ENCODE measurements at regions not wholly inside any gene's neighbourhood (a gene's known extent, or its start where the extent isn't known, plus 50 kb on each side); places are given as distances from the start of the nearest gene placed in this dataset.
A peak's percentile ranks its signal among the peaks of the same experiment; 100 is the strongest.

DNA sequence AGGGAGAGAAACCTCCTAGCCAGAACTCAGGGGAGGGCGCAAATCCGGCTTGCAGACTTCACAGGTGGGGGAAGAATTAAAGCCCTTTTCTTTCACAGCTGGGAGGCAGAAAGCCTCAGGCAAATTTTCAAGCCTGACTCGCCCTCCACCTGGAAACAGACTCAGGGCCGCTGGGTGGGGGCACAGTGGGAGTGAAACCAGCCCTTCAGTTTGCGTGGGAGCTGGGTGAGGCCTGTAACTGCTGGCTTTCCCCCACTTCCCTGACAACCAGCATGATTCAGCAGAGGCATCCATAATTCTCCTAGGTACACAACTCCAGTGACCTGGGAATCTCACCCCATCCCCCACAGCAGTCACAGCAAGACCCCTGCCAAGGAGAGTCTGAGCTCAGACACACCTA, 206.9 kb upstream of the INTU start:
- no peak for DNase-seq
- Histone ChIP-seq H3K4me3 (no peak overlapping the region), H3K27ac (no peak overlapping the region), H3K79me2 (ENCODE audit: insufficient read depth) (no peaks in the 10 kb centered on the region), H3K9me2 (ENCODE audit: insufficient read depth) (no peaks in the 10 kb centered on the region), H3K4me2 (ENCODE audit: unreplicated experiment) (no peak overlapping the region), H3F3A (ENCODE audit: insufficient read depth) (no peaks in the 10 kb centered on the region), H3K27me3 (replicated peaks; ENCODE audit: insufficient read depth) (no peaks in the 10 kb centered on the region), H3K4me1 (ENCODE audit: insufficient read depth) (no peaks in the 10 kb centered on the region), H3K9ac (no peak overlapping the region), H3K36me3 (ENCODE audit: low read depth) (no peaks in the 10 kb centered on the region), H3K9me3 (ENCODE audit: low read depth) (no peaks in the 10 kb centered on the region), H4K20me1 (ENCODE audit: insufficient read depth) (no peaks in the 10 kb centered on the region), H2AFZ (no peak overlapping the region)
- in situ Hi-C loops (cut with MboI): no loop called here
- TF ChIP-seq EZH2phosphoT487 (IDR thresholded peaks at IDR 0.05; ENCODE audit: insufficient read depth, low read depth): no peak
- TF ChIP-seq EZH2 (IDR thresholded peaks at IDR 0.05; ENCODE audit: insufficient read depth, poor library complexity, severe bottlenecking): no peak
- 53 to 57% methylated on average over 5 of the region's 5 CpGs for WGBS, 2 experiments (ENCODE audit: low coverage in 1 of 2, low lambda C conversion rate in 2 of 2, missing lambda C conversion rate in 2 of 2)

DNA sequence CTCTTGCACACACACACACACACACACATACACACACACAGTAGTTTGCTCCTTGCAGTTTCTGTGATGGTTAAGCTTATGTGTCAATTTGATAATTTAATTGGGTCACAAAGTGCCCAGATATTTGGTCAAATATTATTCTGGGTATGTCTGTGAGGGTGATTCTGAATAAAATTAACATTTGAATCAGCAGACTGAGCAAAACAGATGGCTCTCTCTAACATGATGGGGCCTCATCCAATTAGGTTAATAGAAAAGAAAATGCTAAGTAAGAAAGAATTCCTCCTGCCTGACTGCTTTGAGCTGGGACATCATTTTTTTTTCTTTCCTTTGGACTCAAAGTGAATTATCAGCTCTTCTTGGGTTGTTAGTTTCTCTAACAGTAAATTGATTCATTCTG, 191.2 kb upstream of the INTU start:
- H3K4me1 ChIP-seq (ENCODE audit: insufficient read depth): no peaks in the 10 kb centered on the region
- no peaks in the 10 kb centered on the region for H3K9me3 ChIP-seq (ENCODE audit: low read depth)
- H3K79me2 ChIP-seq (ENCODE audit: insufficient read depth): no peaks in the 10 kb centered on the region
- no peaks in the 10 kb centered on the region for H3K27me3 ChIP-seq (replicated peaks; ENCODE audit: insufficient read depth)
- H3K9me2 ChIP-seq (ENCODE audit: insufficient read depth): no peaks in the 10 kb centered on the region
- no peak overlapping the region for H3K9ac ChIP-seq
- H3F3A ChIP-seq (ENCODE audit: insufficient read depth): no peaks in the 10 kb centered on the region
- no peak overlapping the region for H2AFZ ChIP-seq
- H3K4me3 ChIP-seq: no peak overlapping the region
- no peak overlapping the region for H3K4me2 ChIP-seq (ENCODE audit: unreplicated experiment)
- H3K27ac ChIP-seq: no peak overlapping the region
- TF ChIP-seq EZH2phosphoT487 (IDR thresholded peaks at IDR 0.05; ENCODE audit: insufficient read depth, low read depth) (no peak), EZH2 (IDR thresholded peaks at IDR 0.05; ENCODE audit: insufficient read depth, poor library complexity, severe bottlenecking) (no peak)
- no peaks in the 10 kb centered on the region for H3K36me3 ChIP-seq (ENCODE audit: low read depth)
- in situ Hi-C loops (cut with MboI): no loop called here
- no peaks in the 10 kb centered on the region for H4K20me1 ChIP-seq (ENCODE audit: insufficient read depth)
- no peak for DNase-seq

GRCh38 chr4:127445471-127445870, 187.3 kb upstream of the INTU start:
- 29 to 36% methylated on average over 3 of the region's 3 CpGs for WGBS, 2 experiments (ENCODE audit: low coverage in 1 of 2, low lambda C conversion rate in 2 of 2, missing lambda C conversion rate in 2 of 2)
- Histone ChIP-seq H3F3A (ENCODE audit: insufficient read depth) (no peaks in the 10 kb centered on the region), H3K9me3 (ENCODE audit: low read depth) (no peaks in the 10 kb centered on the region), H3K36me3 (ENCODE audit: low read depth) (no peaks in the 10 kb centered on the region), H3K27me3 (replicated peaks; ENCODE audit: insufficient read depth) (no peaks in the 10 kb centered on the region), H3K27ac (no peak overlapping the region), H3K79me2 (ENCODE audit: insufficient read depth) (no peaks in the 10 kb centered on the region), H4K20me1 (ENCODE audit: insufficient read depth) (no peaks in the 10 kb centered on the region), H3K4me3 (no peak overlapping the region), H3K4me1 (ENCODE audit: insufficient read depth) (no peaks in the 10 kb centered on the region), H3K9ac (no peak overlapping the region), H3K9me2 (ENCODE audit: insufficient read depth) (no peaks in the 10 kb centered on the region), H2AFZ (no peak overlapping the region), H3K4me2 (ENCODE audit: unreplicated experiment) (no peak overlapping the region)
- DNase-seq: no peak
- TF ChIP-seq EZH2phosphoT487 (IDR thresholded peaks at IDR 0.05; ENCODE audit: insufficient read depth, low read depth) (no peak), EZH2 (IDR thresholded peaks at IDR 0.05; ENCODE audit: insufficient read depth, poor library complexity, severe bottlenecking) (no peak)
- in situ Hi-C loops (cut with MboI): no loop called here

GRCh38 chr4:127446427-127446885, 186.3 kb upstream of the INTU start:
- H3K4me2 ChIP-seq (ENCODE audit: unreplicated experiment): no peak overlapping the region
- H3F3A ChIP-seq (ENCODE audit: insufficient read depth): no peaks in the 10 kb centered on the region
- H3K4me3 ChIP-seq: no peak overlapping the region
- no peak for TF ChIP-seq EZH2phosphoT487 (IDR thresholded peaks at IDR 0.05; ENCODE audit: insufficient read depth, low read depth)
- TF ChIP-seq EZH2 (IDR thresholded peaks at IDR 0.05; ENCODE audit: insufficient read depth, poor library complexity, severe bottlenecking): no peak
- H3K27ac ChIP-seq: no peak overlapping the region
- H3K27me3 ChIP-seq (replicated peaks; ENCODE audit: insufficient read depth): no peaks in the 10 kb centered on the region
- H3K9me3 ChIP-seq (ENCODE audit: low read depth): no peaks in the 10 kb centered on the region
- H4K20me1 ChIP-seq (ENCODE audit: insufficient read depth): no peaks in the 10 kb centered on the region
- peak; percentile 2 for DNase-seq
- no peaks in the 10 kb centered on the region for H3K36me3 ChIP-seq (ENCODE audit: low read depth)
- no peaks in the 10 kb centered on the region for H3K9me2 ChIP-seq (ENCODE audit: insufficient read depth)
- H3K9ac ChIP-seq: no peak overlapping the region
- in situ Hi-C loops (cut with MboI): no loop called here
- H3K79me2 ChIP-seq (ENCODE audit: insufficient read depth): no peaks in the 10 kb centered on the region
- H2AFZ ChIP-seq: no peak overlapping the region
- 10 to 11% methylated on average over 4 of the region's 4 CpGs for WGBS, 2 experiments (ENCODE audit: low coverage in 1 of 2, low lambda C conversion rate in 2 of 2, missing lambda C conversion rate in 2 of 2)
- H3K4me1 ChIP-seq (ENCODE audit: insufficient read depth): no peaks in the 10 kb centered on the region

GRCh38 chr4:127448986-127449385, 183.8 kb upstream of the INTU start:
- H2AFZ ChIP-seq: no peak overlapping the region

More at GRCh38 chr4:127448986-127449385, 183.8 kb upstream of the INTU start:
- no peaks in the 10 kb centered on the region for H3F3A ChIP-seq (ENCODE audit: insufficient read depth)
- H3K9me3 ChIP-seq (ENCODE audit: low read depth): no peaks in the 10 kb centered on the region
- H3K4me2 ChIP-seq (ENCODE audit: unreplicated experiment): no peak overlapping the region
- H3K79me2 ChIP-seq (ENCODE audit: insufficient read depth): no peaks in the 10 kb centered on the region
- no peak overlapping the region for H3K9ac ChIP-seq
- no peak overlapping the region for H3K27ac ChIP-seq
- no peaks in the 10 kb centered on the region for H3K9me2 ChIP-seq (ENCODE audit: insufficient read depth)
- no peaks in the 10 kb centered on the region for H3K36me3 ChIP-seq (ENCODE audit: low read depth)
- in situ Hi-C loops (cut with MboI): no loop called here
- no peak overlapping the region for H3K4me3 ChIP-seq
- no peaks in the 10 kb centered on the region for H4K20me1 ChIP-seq (ENCODE audit: insufficient read depth)
- no peak for DNase-seq
- TF ChIP-seq EZH2phosphoT487 (IDR thresholded peaks at IDR 0.05; ENCODE audit: insufficient read depth, low read depth) (no peak), EZH2 (IDR thresholded peaks at IDR 0.05; ENCODE audit: insufficient read depth, poor library complexity, severe bottlenecking) (no peak)
- no peaks in the 10 kb centered on the region for H3K4me1 ChIP-seq (ENCODE audit: insufficient read depth)
- no peaks in the 10 kb centered on the region for H3K27me3 ChIP-seq (replicated peaks; ENCODE audit: insufficient read depth)
- 59 to 73% methylated on average over 1 of the region's 1 CpG for WGBS, 2 experiments (ENCODE audit: low coverage in 1 of 2, low lambda C conversion rate in 2 of 2, missing lambda C conversion rate in 2 of 2)

Measured in GM23248 (cell line).